Natural killer cell treated with Interleukin-12 subunit alpha and Interleukin-12 subunit beta and Interleukin-15 and Interleukin-18, amount 100 ng/mL, for 72 hours (primary cell): ENCODE measurements at regions not wholly inside any gene's neighbourhood (a gene's known extent, or its start where the extent isn't known, plus 50 kb on each side); places are given as distances from the start of the nearest gene placed in this dataset.

Experiments used
- ATAC-seq, 2 donors: fragments of 150-1000 bp; cut with Tn5 transposase in 1 of 2; sonication (Bioruptor Pico), chemical (Tn5 transposase) in 1 of 2; 2 replicates each; pipeline ENCODE4 v1.10.0; 2021
- DNase-seq: peaks from one replicate; pipeline ENCODE4 v3.0.0; 2022; ENCODE audit warnings: low spot score
- H3K27ac Mint-ChIP-seq, 2 donors: 1 replicate in 1 of 2; 2 replicates in 1 of 2; pipeline ENCODE4 v1.8.0; 2022; ENCODE audit warnings: mixed read lengths in 2 of 2, mild to moderate bottlenecking in 1 of 2, moderate library complexity in 1 of 2
- H3K27me3 Mint-ChIP-seq, 2 donors: 1 replicate in 1 of 2; 2 replicates in 1 of 2; pipeline ENCODE4 v1.8.0; 2022; ENCODE audit warnings: mixed read lengths in 2 of 2
- H3K36me3 Mint-ChIP-seq: one replicate; pipeline ENCODE4 v1.8.0; 2022; ENCODE audit warnings: mixed read lengths
- H3K4me1 Mint-ChIP-seq, 2 donors: 1 replicate in 1 of 2; 2 replicates in 1 of 2; pipeline ENCODE4 v1.8.0; 2022; ENCODE audit warnings: low read depth in 2 of 2, mixed read lengths in 2 of 2, mild to moderate bottlenecking in 1 of 2
- H3K4me3 Mint-ChIP-seq: one replicate; pipeline ENCODE4 v1.8.0; 2022; ENCODE audit warnings: mixed read lengths
- H3K9me3 Mint-ChIP-seq: 2 replicates; pipeline ENCODE4 v1.8.0; 2022; ENCODE audit warnings: mixed read lengths

GRCh38 chr12:98013560-98013959 is 501.8 kb upstream of the TMPO start:
- DNase-seq = no peak
- peaks cover 3 to 9% of the 10 kb centered on the region in 2 donors for H3K27me3 Mint-ChIP-seq
- no peak overlapping the region for H3K4me3 Mint-ChIP-seq
- H3K27ac Mint-ChIP-seq = no peak overlapping the region
- H3K4me1 Mint-ChIP-seq = no peaks in the 10 kb centered on the region
- H3K36me3 Mint-ChIP-seq = no peaks in the 10 kb centered on the region
- no peak for ATAC-seq
- peaks cover 7% of the 10 kb centered on the region for H3K9me3 Mint-ChIP-seq

- H3K36me3 Mint-ChIP-seq = no peaks in the 10 kb centered on the region
- H3K27ac Mint-ChIP-seq = no peak overlapping the region
- DNase-seq (no peak), ATAC-seq (no peak)
- H3K27me3 Mint-ChIP-seq = no peaks in the 10 kb centered on the region
- H3K9me3 Mint-ChIP-seq = peaks cover 3% of the 10 kb centered on the region
- no peak overlapping the region for H3K4me3 Mint-ChIP-seq
- H3K4me1 Mint-ChIP-seq = no peaks in the 10 kb centered on the region
Observed at GRCh38 chr12:98018836-98019235, 496.6 kb upstream of the TMPO start.

GRCh38 chr12:98020376-98020775 is 495.0 kb upstream of the TMPO start:
- Mint-ChIP-seq H3K27ac (no peak overlapping the region), H3K36me3 (no peaks in the 10 kb centered on the region), H3K4me1 (no peaks in the 10 kb centered on the region), H3K27me3 (no peaks in the 10 kb centered on the region), H3K4me3 (no peak overlapping the region), H3K9me3 (peaks cover 4% of the 10 kb centered on the region)
- ATAC-seq (no peak), DNase-seq (no peak)

GRCh38 chr12:98022961-98023360 is 492.4 kb upstream of the TMPO start:
- no peaks in the 10 kb centered on the region for H3K36me3 Mint-ChIP-seq
- H3K9me3 Mint-ChIP-seq = peaks cover 4% of the 10 kb centered on the region
- DNase-seq (no peak), ATAC-seq (no peak)
- no peak overlapping the region for H3K27ac Mint-ChIP-seq
- H3K27me3 Mint-ChIP-seq = no peaks in the 10 kb centered on the region
- H3K4me3 Mint-ChIP-seq = no peak overlapping the region
- H3K4me1 Mint-ChIP-seq = no peaks in the 10 kb centered on the region

- DNase-seq = no peak
- Mint-ChIP-seq H3K27ac (no peak overlapping the region), H3K36me3 (peaks cover 6% of the 10 kb centered on the region), H3K27me3 (no peaks in the 10 kb centered on the region), H3K4me1 (no peaks in the 10 kb centered on the region), H3K9me3 (peaks cover 7% of the 10 kb centered on the region), H3K4me3 (no peak overlapping the region)
- no peak for ATAC-seq
Observed at GRCh38 chr12:98037401-98038140, 477.8 kb upstream of the TMPO start.

- H3K27me3 Mint-ChIP-seq = no peaks in the 10 kb centered on the region
- H3K36me3 Mint-ChIP-seq = peaks cover 6% of the 10 kb centered on the region
- H3K9me3 Mint-ChIP-seq = peaks cover 3% of the 10 kb centered on the region
- DNase-seq = no peak
- no peaks in the 10 kb centered on the region for H3K4me1 Mint-ChIP-seq
- no peak overlapping the region for H3K4me3 Mint-ChIP-seq
- H3K27ac Mint-ChIP-seq = no peak overlapping the region
- no peak for ATAC-seq
Observed at GRCh38 chr12:98042668-98043067, 472.7 kb upstream of the TMPO start.

- Mint-ChIP-seq H3K9me3 (peaks cover 4% of the 10 kb centered on the region), H3K27me3 (peaks cover 0 to 7% of the 10 kb centered on the region in 2 donors), H3K4me1 (no peaks in the 10 kb centered on the region), H3K4me3 (no peak overlapping the region), H3K36me3 (no peaks in the 10 kb centered on the region), H3K27ac (no peak overlapping the region)
- DNase-seq (no peak), ATAC-seq (no peak)
Observed at GRCh38 chr12:98045395-98045794, 470.0 kb upstream of the TMPO start.

- Mint-ChIP-seq H3K36me3 (no peaks in the 10 kb centered on the region), H3K9me3 (peaks cover 4% of the 10 kb centered on the region), H3K27ac (no peak overlapping the region), H3K4me3 (no peak overlapping the region), H3K27me3 (peaks cover 0 to 7% of the 10 kb centered on the region in 2 donors), H3K4me1 (no peaks in the 10 kb centered on the region)
- ATAC-seq = no peak
- no peak for DNase-seq
Observed at GRCh38 chr12:98048326-98048725, 467.1 kb upstream of the TMPO start.

GRCh38 chr12:98053202-98053601 is 462.2 kb upstream of the TMPO start:
- Mint-ChIP-seq H3K36me3 (no peaks in the 10 kb centered on the region), H3K4me1 (no peaks in the 10 kb centered on the region), H3K9me3 (peaks cover 10% of the 10 kb centered on the region), H3K4me3 (no peak overlapping the region), H3K27ac (no peak overlapping the region), H3K27me3 (peaks cover 0 to 15% of the 10 kb centered on the region in 2 donors)
- no peak for DNase-seq
- no peak for ATAC-seq

- ATAC-seq = no peak
- Mint-ChIP-seq H3K4me1 (no peaks in the 10 kb centered on the region), H3K9me3 (peaks cover 5% of the 10 kb centered on the region), H3K4me3 (no peak overlapping the region), H3K27me3 (peaks cover 0 to 8% of the 10 kb centered on the region in 2 donors), H3K36me3 (no peaks in the 10 kb centered on the region), H3K27ac (no peak overlapping the region)
- DNase-seq = no peak
Observed at GRCh38 chr12:98057701-98058100, 457.7 kb upstream of the TMPO start.

- no peak overlapping the region for H3K4me3 Mint-ChIP-seq
- H3K36me3 Mint-ChIP-seq = no peaks in the 10 kb centered on the region
Observed at GRCh38 chr12:98058213-98058612, 457.2 kb upstream of the TMPO start.

GRCh38 chr12:98058838-98059237 is 456.6 kb upstream of the TMPO start:
- H3K27me3 Mint-ChIP-seq = peaks cover 0 to 15% of the 10 kb centered on the region in 2 donors
- H3K4me1 Mint-ChIP-seq = no peaks in the 10 kb centered on the region
- no peak for DNase-seq
- H3K27ac Mint-ChIP-seq = no peak overlapping the region
- peaks cover 5% of the 10 kb centered on the region for H3K9me3 Mint-ChIP-seq
- no peak for ATAC-seq
- H3K36me3 Mint-ChIP-seq = no peaks in the 10 kb centered on the region
- no peak overlapping the region for H3K4me3 Mint-ChIP-seq

More at GRCh38 chr12:98058213-98058612, 457.2 kb upstream of the TMPO start:
- ATAC-seq = no peak
- DNase-seq = no peak
- H3K9me3 Mint-ChIP-seq = peaks cover 5% of the 10 kb centered on the region
- H3K27me3 Mint-ChIP-seq = peaks cover 0 to 8% of the 10 kb centered on the region in 2 donors
- H3K27ac Mint-ChIP-seq = no peak overlapping the region
- H3K4me1 Mint-ChIP-seq = no peaks in the 10 kb centered on the region

- Mint-ChIP-seq H3K4me1 (no peaks in the 10 kb centered on the region), H3K9me3 (peaks cover 3% of the 10 kb centered on the region)
Observed at GRCh38 chr12:98059659-98060343, 455.6 kb upstream of the TMPO start.

GRCh38 chr12:98060411-98060810 is 455.0 kb upstream of the TMPO start:
- ATAC-seq (no peak), DNase-seq (no peak)
- no peaks in the 10 kb centered on the region for H3K9me3 Mint-ChIP-seq
- H3K4me3 Mint-ChIP-seq = no peak overlapping the region
- no peak overlapping the region for H3K27ac Mint-ChIP-seq
- no peaks in the 10 kb centered on the region for H3K36me3 Mint-ChIP-seq
- no peaks in the 10 kb centered on the region for H3K4me1 Mint-ChIP-seq
- H3K27me3 Mint-ChIP-seq = peaks cover 0 to 12% of the 10 kb centered on the region in 2 donors

More at GRCh38 chr12:98059659-98060343, 455.6 kb upstream of the TMPO start:
- DNase-seq (no peak), ATAC-seq (no peak)
- no peak overlapping the region for H3K27ac Mint-ChIP-seq
- H3K27me3 Mint-ChIP-seq = peaks cover 0 to 15% of the 10 kb centered on the region in 2 donors
- H3K36me3 Mint-ChIP-seq = no peaks in the 10 kb centered on the region
- H3K4me3 Mint-ChIP-seq = no peak overlapping the region
